Stimulated activated CD8-positive, alpha-beta memory T cell treated with anti-CD3 and anti-CD28 coated beads, Interleukin-15, amount 100 ng/mL, for 1 hour (primary cell): ENCODE measurements at regions not wholly inside any gene's neighbourhood (a gene's known extent, or its start where the extent isn't known, plus 50 kb on each side); places are given as distances from the start of the nearest gene placed in this dataset.

Experiments used
- DNase-seq: peaks from one replicate; pipeline ENCODE4 v3.0.0-alpha.2; 2020; ENCODE audit warnings: low read depth

DNA sequence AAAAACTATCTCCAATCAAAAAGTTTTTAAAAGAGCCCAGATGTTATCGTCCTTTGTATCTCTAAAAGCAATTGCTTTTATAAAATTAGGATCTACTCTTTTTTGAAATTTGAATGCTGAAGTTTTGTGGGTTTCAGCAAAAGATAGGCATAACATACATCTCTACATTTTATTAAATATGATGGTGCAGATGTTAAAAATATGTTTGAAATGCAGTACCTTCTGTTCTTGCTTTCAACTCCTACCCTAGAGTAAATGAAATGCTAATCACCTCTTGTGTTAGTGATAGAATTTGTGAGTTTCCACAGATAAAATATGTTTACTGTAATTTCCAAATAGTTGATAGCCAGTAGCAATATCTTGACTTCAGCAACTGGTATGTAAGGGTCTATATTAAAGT, 95.7 kb upstream of the VPREB1 start:
- DNase-seq = no peak

DNA sequence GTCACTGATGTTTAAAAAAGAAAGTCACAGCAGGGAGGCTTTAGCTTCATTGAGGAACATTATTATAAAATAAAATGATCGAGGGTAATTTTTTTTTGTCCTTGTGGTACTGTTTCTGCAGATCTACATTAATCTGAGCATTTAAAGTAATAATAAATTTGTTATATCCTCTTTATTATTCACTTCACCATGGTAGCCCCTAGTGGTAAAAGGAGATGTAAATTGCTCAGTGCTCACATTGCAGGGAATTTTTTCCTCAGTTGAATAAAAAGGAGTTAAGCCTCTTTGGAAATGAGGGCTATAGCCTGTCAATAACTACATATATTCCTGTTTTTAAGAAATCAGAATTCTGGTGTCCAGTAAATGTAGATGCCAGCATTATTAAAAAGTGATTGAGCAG, 99.7 kb upstream of the VPREB1 start:
- no peak for DNase-seq

DNA sequence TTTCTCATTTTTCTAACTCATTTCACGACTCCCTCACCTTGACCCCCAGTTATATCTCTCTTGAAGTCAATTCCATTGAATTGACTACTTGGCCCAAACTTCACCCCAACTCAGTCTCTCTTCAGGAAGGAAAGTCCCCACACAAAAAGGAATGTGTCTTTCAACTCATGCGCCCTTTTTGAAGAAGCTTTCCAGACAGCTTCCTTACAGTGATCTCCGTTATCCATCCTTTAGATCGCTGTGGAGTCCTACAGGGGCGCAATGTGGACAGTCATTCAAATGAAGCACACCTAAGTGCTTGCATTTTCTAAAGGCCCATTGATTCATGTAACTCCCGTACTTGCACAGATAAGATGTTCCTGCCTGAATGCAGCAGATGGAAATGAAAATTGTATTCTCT, 101.1 kb upstream of the VPREB1 start:
- DNase-seq = no peak

DNA sequence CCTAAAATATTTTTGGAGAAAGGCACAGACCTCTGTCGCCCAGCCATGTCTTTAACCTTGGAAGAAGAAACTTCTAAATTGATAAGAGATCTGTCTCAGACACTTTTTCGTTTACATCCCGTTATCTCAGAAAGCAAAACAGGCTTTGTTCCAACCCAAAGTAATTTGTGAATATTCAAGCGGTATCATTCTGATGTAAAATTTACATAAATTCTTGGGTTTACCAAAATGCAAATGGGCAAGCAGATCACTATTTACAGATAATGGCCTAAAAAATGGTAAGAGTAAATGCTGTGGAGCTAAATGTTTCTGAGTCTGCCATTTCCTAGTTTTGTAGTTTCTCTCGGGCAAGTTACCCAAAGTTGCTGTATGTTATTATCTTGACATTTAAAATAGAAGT, 101.9 kb upstream of the VPREB1 start:
- DNase-seq = no peak

DNA sequence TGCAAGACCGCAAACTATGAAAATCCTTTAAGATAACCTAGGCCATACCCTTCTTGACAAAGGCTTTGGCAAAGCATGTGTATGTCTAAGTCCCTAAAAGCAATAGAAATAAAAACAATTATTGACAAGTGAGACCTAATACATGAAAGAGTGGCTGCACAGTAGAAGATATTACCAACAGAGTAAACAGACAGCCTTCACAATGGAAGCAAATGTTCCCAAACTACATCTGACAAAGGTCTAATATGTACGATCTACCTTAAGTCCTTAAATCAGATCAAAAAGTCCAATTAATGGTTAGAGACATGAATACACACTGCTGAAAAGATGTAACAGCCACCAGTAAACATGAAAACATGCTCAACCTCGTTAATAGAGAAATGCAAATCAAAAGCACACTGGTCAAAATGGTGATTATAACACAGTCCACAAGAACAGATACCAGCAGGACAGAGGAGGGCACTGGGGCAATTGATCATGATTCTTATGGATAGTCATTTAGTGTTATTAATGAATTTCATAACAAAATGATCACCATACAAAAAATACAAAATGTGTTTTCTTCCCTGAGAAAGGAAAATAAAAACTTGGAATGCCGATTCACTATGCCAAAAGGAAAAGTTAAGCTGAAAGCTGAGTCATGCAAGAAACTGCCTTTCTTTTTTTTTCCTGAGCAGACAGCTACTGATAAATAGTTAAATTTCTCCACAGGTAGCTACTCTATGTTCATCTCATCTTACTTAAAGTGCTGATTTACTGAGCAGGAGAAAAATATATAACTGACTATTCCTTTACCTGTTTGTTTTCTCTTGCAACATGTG, 102.6 kb upstream of the VPREB1 start:
- DNase-seq = no peak

DNA sequence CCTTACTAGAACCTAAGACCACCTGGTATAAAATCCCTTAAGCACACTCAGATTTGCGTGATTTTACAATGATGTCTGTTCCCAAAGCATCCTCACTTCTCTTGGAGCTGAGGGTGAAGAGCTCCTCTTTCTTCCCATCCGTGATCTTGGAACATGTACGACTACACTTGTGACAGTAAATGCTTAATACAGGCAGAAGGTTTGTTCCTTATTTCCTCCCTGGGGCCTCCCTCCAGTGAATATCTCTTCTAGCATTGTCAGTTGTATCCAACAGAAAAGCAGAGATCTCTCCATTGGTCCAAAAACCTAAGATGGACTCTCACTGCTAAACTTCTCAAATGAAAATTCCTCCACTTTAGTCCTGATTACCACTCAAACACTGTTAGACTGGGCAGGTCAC, 103.6 kb upstream of the VPREB1 start:
- DNase-seq = no peak

DNA sequence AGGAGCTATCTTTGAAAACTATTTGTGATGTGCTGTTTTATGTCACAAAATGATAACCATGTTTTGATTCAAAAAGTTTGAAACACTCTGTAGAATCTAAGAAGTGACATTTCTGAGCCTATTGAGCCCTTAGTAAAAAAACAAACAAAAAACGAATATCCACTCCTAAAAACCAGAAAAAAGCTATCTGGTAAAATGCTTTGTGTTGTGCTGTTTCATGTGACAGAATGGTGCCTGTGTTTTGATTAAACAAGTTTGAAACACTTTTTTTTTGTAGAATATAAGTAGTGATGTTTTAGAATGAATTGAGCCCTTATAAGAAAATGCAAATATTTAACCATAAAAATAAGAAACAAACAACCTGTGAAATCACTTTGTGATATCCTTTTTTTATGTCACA, 105.2 kb upstream of the VPREB1 start:
- no peak for DNase-seq

DNA sequence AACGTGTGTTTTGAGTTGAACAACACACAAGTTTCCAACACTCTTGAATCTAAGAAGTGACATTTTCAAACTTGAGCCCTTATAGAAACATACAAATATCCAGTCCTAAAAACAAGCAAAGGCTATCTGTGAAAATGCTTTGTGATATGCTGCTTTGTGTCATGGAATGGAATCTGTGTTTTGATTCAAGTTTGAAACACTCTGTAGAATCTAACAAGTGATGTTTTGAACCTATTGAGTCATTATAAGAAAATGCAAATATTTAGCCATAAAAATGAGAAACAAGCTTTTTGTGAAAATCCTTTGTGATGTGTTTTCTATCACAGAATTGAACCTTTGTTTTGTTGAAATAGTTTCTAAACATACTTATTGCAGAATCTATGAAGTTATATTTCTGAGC, 105.7 kb upstream of the VPREB1 start:
- DNase-seq = no peak

DNA sequence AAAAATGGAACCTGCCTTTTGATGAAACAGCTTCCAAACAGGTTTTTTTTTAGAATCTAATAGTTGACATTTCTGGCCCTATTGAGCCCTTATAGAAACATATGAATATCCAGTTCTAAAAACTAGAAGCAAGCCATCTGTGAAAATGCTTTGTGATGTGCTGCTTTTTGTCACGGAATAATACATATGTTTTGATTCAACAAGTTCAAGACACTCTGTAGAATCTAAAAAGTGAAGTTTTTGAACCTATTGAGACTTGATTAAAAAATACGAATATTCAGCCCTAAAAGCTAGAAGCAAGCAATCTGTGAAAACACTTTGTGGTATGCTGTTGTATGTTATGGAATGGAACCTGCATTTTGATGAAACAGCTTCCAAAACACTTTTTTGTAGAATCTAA, 106.7 kb upstream of the VPREB1 start:
- DNase-seq = no peak

DNA sequence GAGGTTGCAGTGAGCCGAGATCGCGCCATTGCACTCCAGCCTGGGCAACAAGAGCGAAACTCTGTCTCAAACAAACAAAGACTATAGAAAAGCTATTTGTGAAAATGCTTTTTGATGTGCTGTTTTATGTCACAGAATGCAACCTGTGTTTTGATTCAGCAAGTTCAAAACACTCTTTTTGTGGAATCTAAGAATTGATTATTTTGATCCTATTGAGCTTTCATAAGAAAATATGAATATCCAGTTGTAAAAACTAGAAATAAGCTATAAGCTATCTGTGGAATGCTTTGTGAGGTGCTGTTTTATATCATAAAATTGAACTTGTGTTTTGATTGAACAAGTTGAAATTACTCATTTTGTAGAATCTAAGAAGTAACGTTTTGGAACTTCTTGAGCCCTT, 110.7 kb upstream of the VPREB1 start:
- no peak for DNase-seq

DNA sequence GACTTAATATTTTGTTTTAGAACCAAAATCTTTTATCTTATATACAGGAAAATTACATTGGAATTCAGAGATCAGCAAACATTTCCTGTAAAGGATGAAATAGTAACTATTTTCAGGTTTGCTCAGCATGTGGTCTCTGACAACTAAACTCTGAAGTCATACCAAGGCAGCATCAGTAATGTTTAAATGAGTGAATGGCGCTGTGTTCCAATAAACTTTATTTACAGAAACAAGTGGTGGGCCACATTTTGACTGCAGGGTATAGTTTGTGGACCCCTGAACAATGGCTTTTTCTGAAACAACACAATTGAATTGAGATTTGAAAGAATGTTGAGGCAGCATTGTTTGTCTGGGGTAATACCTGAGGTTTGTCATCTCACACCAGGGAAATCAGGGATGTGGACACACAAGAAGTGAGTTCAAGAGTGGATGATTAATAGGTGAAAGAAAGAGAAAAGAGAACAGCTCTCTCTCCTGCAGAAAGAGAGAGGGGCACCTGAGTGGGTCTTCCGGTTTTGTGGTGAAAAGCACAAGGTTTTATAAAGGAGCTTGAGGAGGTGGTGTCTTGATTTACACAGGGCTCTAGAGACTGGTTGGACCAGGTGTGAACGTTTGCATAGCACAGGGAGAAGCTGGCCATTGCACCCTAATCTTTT, 113.5 kb upstream of the VPREB1 start:
- no peak for DNase-seq

DNA sequence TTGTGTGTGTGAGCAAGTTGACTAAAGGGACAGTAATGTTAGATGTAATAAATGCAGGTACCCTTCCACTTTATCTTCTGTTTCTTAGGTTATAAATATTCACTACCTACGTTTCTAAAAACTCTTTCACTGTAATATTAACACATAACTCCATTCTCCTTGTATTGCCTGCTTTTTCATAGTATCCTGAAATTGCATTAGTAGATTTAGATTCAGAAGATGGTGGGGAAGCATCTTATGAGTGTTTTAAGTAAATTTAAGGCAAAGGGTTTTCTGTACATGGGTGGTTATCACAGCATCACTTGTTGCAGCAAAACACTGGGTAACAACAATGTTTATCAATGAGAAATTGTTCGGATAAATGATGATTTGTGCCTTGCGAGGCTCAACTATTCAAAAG, 115.2 kb upstream of the VPREB1 start:
- no peak for DNase-seq

DNA sequence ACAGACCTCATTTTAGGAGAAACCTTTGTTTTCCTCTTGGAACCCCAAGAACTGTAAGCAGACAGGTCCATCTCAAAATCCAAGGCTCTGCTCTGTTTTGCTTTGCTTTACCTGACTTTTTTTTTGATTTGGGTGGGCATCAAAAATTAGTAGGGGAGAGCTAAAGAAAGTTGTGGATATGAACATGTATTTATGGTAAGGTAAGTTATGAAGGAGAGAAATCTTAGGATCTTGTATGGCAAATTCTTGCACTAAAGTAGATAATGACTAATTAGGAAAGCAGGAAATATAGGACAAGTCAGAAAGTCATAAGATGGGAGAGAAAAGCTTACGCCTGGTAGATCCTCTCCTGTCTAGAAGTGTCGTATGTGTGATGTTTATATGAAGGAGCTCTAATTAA, 116.1 kb upstream of the VPREB1 start:
- DNase-seq = no peak

DNA sequence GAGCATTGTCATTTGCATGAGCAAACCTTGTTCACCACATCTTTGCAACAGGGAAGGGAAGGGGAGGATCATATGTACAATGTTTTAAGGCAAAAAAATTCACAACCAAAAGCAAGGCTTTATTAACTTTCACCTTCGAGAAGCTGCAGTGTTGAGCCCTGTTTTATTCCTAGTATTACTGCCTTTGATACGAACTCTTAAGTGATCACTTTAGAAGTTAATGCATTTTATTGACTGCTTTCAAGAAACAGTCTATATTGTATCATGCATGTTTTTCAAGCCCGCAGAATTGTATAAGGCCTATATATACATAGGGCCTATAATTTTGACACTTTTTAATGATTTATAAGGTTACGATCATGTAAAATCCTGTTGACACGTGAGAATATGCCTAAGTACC, 117.5 kb upstream of the VPREB1 start:
- no peak for DNase-seq

DNA sequence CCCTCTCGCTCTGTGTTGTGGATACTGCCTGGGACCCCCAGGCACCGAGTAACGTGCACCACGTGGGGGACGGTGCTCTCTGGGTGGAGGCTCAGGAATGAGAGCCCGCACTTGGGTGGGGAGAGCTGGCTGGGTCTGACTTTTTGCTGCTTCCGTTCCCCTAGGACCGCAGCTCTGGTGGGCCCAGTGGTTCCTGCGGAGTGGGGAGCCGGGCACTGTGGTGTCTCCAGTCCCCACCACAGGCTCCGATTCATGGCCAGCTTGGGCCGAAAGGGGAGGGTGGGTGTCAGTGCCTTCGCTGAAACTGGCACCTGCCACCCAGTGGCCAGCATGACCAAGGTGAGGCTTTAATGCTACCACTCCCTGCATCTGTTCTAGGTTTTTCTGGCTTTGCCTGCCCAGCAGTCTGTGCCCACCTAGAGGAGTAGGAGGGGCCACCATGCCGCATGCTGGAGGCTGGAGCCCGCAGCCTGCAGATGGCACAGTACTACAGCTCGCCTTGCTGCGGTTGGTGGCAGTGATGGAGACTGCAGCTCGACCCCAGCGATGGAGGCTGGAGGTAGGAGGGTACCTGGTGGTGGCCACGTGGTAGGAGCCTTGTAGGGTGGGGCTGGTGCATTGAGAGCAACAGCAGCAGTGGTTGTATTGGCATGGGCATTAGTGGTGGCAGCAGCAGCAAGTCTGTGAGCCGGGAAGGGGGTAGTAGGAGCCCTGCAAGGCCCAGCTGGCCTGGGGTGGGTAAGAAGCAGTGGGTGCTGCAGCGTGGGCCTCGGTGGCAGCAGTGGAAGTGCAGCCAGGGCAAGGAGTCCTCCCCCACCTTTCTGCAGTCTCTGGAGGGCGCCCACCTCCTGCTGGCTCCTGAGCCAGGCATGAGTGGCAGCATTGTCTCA, 118.8 kb upstream of the VPREB1 start:
- DNase-seq = no peak

DNA sequence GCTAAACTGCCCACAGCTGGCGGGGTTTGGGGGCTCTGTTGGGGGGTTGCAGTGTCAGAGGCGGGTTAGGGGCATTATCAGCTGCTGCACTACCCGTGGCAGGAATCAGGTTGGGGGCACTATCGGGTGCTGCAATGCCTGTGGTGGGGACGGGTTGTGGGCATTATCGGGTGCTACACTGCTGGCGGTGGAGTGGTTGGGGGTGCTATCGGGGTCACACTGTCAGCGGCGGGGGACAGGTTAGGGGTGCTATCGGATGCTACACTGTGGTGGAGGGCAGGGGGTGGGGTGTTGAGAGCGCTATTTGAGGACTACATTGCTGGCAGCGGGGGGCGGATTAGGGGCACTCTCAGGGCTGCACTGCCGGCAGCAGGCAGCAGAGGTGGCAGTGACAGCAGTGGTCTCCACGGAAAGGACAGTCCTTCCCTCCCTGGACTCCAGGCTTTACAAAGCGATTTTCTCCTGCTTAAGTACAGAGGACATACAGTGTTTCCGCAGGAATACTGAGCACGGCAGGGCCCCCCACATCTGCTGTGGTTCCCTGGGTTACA, 119.5 kb upstream of the VPREB1 start:
- DNase-seq = no peak

DNA sequence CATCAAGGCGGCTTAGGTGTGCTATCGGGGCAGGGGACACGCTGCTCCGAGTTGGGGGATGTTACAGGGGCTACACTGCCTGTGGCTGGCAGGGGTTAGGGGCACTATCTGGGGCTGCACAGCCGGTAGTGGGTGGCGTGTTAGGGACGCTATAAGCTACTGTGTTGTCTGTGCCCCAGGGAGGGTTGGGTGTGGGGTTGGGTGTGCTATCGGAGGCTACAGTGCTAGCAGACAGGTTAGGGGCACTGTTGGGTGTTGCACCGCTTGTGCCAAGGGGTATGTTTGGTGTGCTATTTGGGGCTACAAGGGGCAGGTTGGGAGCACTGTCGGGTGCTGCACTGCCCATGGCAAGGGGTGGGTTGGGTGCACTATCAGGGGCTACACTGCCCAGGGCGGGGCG, 120.2 kb upstream of the VPREB1 start:
- no peak for DNase-seq

DNA sequence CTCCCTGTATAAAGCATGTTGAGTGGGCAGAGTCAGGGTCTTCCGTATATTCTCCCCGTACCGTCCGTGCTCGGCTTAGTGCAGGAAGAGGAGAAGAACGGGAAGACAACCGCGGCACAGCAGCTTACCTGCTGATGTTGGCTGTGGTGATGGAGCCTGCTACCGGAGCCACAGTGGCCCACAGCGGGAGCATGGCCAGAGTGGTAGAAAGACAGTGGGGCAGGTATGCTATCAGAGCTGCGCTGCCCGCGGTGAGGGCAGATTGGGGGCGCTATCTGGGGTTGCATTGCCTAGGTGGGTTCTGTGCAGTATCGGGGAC, 120.7 kb upstream of the VPREB1 start:
- no peak for DNase-seq

DNA sequence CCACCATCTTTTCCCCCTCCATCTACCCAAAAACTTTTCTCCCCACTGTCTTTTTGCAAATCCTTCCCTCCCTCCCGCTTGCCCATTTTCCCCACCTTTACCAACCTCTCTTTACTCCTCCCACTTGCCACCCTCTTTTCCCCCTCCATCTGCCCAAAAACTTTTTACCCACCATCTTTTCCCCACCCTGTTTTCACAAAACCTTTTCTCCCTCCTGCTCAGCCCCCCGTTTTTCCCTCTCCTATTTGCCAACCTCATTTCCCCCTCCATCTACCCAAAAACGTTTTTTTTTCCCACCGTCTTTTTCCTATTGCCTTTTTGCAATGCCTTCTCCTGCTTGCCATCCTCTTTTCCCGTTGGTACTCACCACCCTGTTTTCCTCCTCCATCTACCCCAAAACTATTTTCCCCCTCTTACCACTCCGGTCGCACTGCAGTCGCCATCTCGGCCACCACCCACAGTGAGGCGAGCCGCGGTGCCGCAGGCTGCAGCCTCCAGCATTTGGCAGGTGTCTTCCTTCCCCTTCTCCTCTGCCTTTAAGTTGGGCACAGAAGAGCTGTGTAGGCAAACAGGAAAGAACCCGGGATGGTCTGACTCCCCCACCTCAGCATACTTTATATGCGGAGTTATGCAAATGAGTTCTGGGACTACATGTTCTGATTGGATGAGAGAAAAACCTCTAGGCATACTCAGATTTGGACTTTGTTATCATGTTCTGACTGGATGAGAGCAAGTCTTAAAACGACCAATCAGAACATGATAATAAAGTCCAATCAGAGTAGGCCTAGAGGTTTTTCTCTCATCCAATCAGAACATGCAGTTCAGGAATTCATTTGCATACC, 121.2 kb upstream of the VPREB1 start:
- DNase-seq = no peak

DNA sequence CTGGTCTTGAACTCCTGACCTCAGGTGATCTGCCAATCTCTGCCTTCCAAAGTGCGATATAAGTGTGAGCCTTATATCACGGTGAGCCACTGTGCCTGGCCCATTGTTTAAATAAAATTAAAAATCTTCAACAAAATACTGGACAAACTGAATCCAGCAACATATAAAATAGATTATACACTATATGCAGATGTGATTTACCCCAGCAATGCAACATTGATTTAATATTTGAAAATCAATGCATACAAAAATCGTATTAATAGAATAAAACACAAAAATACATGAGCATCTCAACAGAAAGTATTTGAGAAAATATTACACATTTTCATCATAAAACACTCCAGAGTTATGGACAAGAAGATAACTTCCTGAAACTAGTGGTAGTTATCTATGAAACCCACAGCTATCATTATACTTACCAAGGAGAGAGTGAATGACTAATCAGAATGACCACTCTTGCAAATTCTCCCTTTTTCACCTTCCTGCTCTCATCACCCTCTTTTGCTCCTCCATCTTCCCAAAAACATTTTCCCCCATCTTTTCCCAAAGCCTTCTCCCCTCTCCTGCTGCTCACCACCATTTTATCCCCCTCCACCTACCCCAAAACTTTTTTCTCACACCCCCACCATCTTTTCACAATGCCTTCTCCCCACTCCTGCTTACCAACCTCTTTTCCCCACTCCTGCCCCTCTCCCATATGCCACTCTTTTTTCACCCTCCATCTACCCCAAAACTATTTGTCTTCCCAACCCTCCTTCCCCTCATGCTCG, 122.1 kb upstream of the VPREB1 start:
- DNase-seq = no peak

DNA sequence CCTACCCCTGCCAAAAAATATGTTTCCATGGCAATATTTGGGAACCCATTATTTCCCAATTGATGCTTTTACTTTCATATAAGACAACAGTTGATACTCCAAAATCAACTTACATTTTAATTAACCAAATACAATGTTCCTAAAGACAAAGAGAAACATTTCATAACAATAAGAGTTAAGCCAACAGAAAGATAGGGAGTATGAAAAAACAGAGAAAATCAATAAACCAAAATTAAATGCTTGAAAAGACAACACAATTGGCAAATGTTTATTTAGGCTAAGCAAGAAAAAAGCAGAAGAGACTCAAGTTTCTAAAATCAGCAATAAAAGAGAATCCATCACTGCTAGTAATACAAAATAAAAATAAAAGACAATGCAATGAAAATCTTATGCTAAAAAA, 123.1 kb upstream of the VPREB1 start:
- DNase-seq = no peak
